ENCODE measurements at regions not wholly inside any gene's neighbourhood (a gene's known extent, or its start where the extent isn't known, plus 50 kb on each side); places are given as distances from the start of the nearest gene placed in this dataset.

DNA sequence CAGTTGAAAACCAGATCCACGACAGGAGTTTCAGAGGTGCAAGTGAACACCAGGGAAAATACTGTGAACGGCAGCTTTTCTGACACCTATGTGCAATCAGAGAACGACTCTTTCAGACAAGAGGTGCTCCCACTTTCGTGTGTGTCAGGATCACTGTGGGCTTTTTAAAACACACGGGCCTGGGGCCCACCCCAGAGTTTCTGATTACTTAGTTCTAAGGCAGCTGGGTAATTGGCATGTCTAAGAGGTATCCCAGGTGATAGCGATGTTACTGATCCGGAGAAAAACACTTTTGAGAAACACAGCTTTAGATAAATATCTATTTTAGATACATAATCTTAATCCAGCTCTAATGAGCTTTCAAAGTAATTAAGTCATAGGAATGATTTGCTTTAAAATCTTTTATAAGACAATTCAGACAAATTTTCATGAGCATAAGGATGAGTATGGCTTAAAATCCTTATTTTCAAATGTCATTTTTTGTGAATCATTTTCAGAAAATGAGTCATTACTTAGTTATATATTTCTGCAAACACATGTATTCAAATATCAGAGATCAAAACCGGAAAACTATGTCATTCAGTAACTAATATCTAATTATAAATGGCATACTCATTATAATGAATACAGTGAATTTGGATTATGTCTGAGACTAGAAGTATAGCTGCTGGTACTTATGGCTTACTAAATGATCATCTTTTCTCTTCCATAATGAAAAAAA is 217.9 kb upstream of the PSMD7 start:
- H3K4me2 ChIP-seq (ENCODE audit: low read length), result no peak overlapping the region
- no peak overlapping the region for H3K4me3 ChIP-seq (ENCODE audit: low read length)
- H3K79me2 ChIP-seq (ENCODE audit: control insufficient read depth, low read length), result no peaks in the 10 kb centered on the region
- TF ChIP-seq, protein P1, sequence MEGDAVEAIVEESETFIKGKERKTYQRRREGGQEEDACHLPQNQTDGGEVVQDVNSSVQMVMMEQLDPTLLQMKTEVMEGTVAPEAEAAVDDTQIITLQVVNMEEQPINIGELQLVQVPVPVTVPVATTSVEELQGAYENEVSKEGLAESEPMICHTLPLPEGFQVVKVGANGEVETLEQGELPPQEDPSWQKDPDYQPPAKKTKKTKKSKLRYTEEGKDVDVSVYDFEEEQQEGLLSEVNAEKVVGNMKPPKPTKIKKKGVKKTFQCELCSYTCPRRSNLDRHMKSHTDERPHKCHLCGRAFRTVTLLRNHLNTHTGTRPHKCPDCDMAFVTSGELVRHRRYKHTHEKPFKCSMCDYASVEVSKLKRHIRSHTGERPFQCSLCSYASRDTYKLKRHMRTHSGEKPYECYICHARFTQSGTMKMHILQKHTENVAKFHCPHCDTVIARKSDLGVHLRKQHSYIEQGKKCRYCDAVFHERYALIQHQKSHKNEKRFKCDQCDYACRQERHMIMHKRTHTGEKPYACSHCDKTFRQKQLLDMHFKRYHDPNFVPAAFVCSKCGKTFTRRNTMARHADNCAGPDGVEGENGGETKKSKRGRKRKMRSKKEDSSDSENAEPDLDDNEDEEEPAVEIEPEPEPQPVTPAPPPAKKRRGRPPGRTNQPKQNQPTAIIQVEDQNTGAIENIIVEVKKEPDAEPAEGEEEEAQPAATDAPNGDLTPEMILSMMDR (IDR thresholded peaks at IDR 0.05; ENCODE audit: low read depth, low read length, poor library complexity, severe bottlenecking), result no peak
- no peak for TF ChIP-seq EZH2phosphoT487 (IDR thresholded peaks at IDR 0.05; ENCODE audit: borderline replicate concordance, low read length)
- no peak overlapping the region for H3K27ac ChIP-seq (ENCODE audit: low read depth, low read length)
- no peaks in the 10 kb centered on the region for H3K36me3 ChIP-seq (ENCODE audit: control insufficient read depth, low read length)
- H4K20me1 ChIP-seq (ENCODE audit: control insufficient read depth, insufficient read depth, low read depth, low read length), result no peaks in the 10 kb centered on the region
- H3K9me2 ChIP-seq (replicated peaks; ENCODE audit: control insufficient read depth, low read length), result no peaks in the 10 kb centered on the region
- H3K9me3 ChIP-seq (ENCODE audit: control insufficient read depth, insufficient read depth, low read length), result no peaks in the 10 kb centered on the region; the same call in 1 of the 2 replicates
- no peaks in the 10 kb centered on the region for H3K27me3 ChIP-seq (ENCODE audit: control insufficient read depth, low read length)
- no peaks in the 10 kb centered on the region for H3K4me1 ChIP-seq (ENCODE audit: control insufficient read depth, low read length)
- no peaks in the 10 kb centered on the region for H3F3A ChIP-seq (ENCODE audit: control insufficient read depth, insufficient read depth)

DNA sequence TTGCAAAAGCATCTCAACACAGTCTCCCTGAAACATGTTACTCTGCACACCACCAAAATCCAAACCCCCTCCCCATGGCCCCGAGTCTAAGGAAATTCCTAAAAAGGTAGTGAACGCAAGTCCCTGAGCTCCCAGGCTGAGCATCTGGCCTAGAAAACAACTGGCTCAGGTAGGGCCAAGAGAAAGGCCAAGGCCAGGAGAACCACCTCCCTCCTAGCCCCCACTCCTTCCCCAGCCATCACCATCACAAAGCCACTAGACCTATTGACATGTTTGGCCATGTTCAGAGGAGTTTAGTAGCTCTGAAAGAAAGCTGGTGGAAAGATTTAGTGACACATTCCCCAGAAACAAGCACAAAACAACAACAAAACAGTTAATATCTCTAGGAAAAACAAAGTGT is 220.0 kb upstream of the PSMD7 start:
- TF ChIP-seq EZH2phosphoT487 (IDR thresholded peaks at IDR 0.05; ENCODE audit: borderline replicate concordance, low read length), result no peak
- TF ChIP-seq, protein P1 (IDR thresholded peaks at IDR 0.05; ENCODE audit: low read depth, low read length, poor library complexity, severe bottlenecking), result no peak
- Histone ChIP-seq H3K36me3 (ENCODE audit: control insufficient read depth, low read length) (no peaks in the 10 kb centered on the region), H3F3A (ENCODE audit: control insufficient read depth, insufficient read depth) (no peaks in the 10 kb centered on the region), H3K9me2 (replicated peaks; ENCODE audit: control insufficient read depth, low read length) (no peaks in the 10 kb centered on the region), H3K4me2 (ENCODE audit: low read length) (no peak overlapping the region), H3K9me3 (ENCODE audit: control insufficient read depth, insufficient read depth, low read length) (no peaks in the 10 kb centered on the region; the same call in 1 of the 2 replicates), H3K4me1 (ENCODE audit: control insufficient read depth, low read length) (no peaks in the 10 kb centered on the region), H3K27ac (ENCODE audit: low read depth, low read length) (no peak overlapping the region), H3K27me3 (ENCODE audit: control insufficient read depth, low read length) (no peaks in the 10 kb centered on the region), H3K4me3 (ENCODE audit: low read length) (no peak overlapping the region), H3K79me2 (ENCODE audit: control insufficient read depth, low read length) (no peaks in the 10 kb centered on the region), H4K20me1 (ENCODE audit: control insufficient read depth, insufficient read depth, low read depth, low read length) (no peaks in the 10 kb centered on the region)

DNA sequence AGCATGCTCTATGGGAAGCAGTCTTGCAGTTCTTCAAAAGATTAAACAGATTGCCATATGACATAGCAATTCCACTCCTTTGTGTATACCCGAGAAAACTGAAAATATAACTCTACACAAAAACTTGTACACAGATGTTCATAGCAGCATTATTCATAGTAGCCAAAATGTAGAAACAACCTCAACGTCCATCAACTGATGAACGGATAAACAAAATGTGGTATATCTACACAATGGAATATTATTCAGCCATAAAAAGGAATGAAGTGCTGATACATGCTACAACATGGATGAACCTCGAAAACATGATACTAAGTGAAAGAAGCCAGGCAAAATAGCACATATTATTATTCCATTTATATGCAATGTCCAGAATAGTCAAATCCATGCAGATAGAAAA is 221.2 kb upstream of the PSMD7 start:
- Histone ChIP-seq H3K36me3 (ENCODE audit: control insufficient read depth, low read length) (no peaks in the 10 kb centered on the region), H3K4me2 (ENCODE audit: low read length) (no peak overlapping the region), H3K79me2 (ENCODE audit: control insufficient read depth, low read length) (no peaks in the 10 kb centered on the region), H3K27ac (ENCODE audit: low read depth, low read length) (no peak overlapping the region), H3K9me2 (replicated peaks; ENCODE audit: control insufficient read depth, low read length) (no peaks in the 10 kb centered on the region), H3K9me3 (ENCODE audit: control insufficient read depth, insufficient read depth, low read length) (no peaks in the 10 kb centered on the region; the same call in 1 of the 2 replicates), H3K4me3 (ENCODE audit: low read length) (no peak overlapping the region), H3K27me3 (ENCODE audit: control insufficient read depth, low read length) (no peaks in the 10 kb centered on the region), H4K20me1 (ENCODE audit: control insufficient read depth, insufficient read depth, low read depth, low read length) (no peaks in the 10 kb centered on the region), H3K4me1 (ENCODE audit: control insufficient read depth, low read length) (no peaks in the 10 kb centered on the region), H3F3A (ENCODE audit: control insufficient read depth, insufficient read depth) (no peaks in the 10 kb centered on the region)
- TF ChIP-seq, protein P1 (IDR thresholded peaks at IDR 0.05; ENCODE audit: low read depth, low read length, poor library complexity, severe bottlenecking), result no peak

All from DOHH2 (cell line).